PFSK-1 (cell line): ENCODE measurements at regions not wholly inside any gene's neighbourhood (a gene's known extent, or its start where the extent isn't known, plus 50 kb on each side); places are given as distances from the start of the nearest gene placed in this dataset.

Experiments used
- FOXP2 ChIP-seq: optimal IDR thresholded peaks from 2 replicates; pipeline ENCODE3; 2011; ENCODE audit warnings: borderline replicate concordance, control low read depth, inconsistent platforms; ENCODE audit not compliant: insufficient read depth; ENCODE audit errors: extremely low read length, extremely low read depth
- POLR2AphosphoS5 ChIP-seq: IDR thresholded peaks from 2 replicates; pipeline ENCODE4 v1.6.1; 2012; ENCODE audit warnings: low read depth, mild to moderate bottlenecking, control low read depth, low read length, moderate library complexity
- SIN3A ChIP-seq: IDR thresholded peaks from 2 replicates; pipeline ENCODE4 v1.6.1; 2012; ENCODE audit warnings: mild to moderate bottlenecking, low read length, moderate library complexity, borderline replicate concordance; ENCODE audit not compliant: insufficient read depth
- TAF1 ChIP-seq: IDR thresholded peaks from 2 replicates; pipeline ENCODE4 v1.6.1; 2012; ENCODE audit warnings: low read length, control low read depth, borderline replicate concordance; ENCODE audit not compliant: insufficient read depth
- TF ChIP-seq, protein P1 (sequence below), 2 experiments: IDR thresholded peaks; 2 replicates each; pipeline versions ENCODE4 v1.6.1 to v1.8.0; 2011 to 2012; ENCODE audit warnings: low read depth in 2 of 2, low read length in 2 of 2, control low read depth in 1 of 2, inconsistent platforms in 1 of 2, mild to moderate bottlenecking in 1 of 2, moderate library complexity in 1 of 2; ENCODE audit not compliant: insufficient read depth in 1 of 2

DNA sequence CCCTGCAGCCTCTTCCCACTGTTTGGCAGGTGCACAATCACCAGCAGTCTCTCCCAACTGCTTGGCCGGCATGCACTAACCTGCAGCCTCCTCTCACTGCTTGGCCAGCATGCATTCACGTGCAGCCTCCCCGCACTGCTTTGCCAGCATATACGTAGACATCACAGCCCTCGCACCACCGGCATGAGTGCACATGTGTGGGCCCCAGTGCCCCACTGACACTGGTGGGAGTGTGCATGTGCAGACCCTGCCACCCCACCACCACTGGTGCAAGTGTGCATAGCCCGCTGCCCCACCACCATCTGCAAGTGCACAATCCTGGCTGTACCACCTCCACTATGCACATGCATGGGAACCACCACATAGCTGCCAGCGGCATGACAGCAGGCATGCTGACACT is 127.5 kb upstream of the SOX9 start:
- TF ChIP-seq POLR2AphosphoS5 (no peak), TAF1 (no peak), FOXP2 (no peak), SIN3A (no peak)
- TF ChIP-seq, protein P1, sequence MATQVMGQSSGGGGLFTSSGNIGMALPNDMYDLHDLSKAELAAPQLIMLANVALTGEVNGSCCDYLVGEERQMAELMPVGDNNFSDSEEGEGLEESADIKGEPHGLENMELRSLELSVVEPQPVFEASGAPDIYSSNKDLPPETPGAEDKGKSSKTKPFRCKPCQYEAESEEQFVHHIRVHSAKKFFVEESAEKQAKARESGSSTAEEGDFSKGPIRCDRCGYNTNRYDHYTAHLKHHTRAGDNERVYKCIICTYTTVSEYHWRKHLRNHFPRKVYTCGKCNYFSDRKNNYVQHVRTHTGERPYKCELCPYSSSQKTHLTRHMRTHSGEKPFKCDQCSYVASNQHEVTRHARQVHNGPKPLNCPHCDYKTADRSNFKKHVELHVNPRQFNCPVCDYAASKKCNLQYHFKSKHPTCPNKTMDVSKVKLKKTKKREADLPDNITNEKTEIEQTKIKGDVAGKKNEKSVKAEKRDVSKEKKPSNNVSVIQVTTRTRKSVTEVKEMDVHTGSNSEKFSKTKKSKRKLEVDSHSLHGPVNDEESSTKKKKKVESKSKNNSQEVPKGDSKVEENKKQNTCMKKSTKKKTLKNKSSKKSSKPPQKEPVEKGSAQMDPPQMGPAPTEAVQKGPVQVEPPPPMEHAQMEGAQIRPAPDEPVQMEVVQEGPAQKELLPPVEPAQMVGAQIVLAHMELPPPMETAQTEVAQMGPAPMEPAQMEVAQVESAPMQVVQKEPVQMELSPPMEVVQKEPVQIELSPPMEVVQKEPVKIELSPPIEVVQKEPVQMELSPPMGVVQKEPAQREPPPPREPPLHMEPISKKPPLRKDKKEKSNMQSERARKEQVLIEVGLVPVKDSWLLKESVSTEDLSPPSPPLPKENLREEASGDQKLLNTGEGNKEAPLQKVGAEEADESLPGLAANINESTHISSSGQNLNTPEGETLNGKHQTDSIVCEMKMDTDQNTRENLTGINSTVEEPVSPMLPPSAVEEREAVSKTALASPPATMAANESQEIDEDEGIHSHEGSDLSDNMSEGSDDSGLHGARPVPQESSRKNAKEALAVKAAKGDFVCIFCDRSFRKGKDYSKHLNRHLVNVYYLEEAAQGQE (IDR thresholded peaks at IDR 0.05; ENCODE audit: insufficient read depth in 1 of 2, low read depth in 2 of 2, low read length in 2 of 2) = no peak

DNA sequence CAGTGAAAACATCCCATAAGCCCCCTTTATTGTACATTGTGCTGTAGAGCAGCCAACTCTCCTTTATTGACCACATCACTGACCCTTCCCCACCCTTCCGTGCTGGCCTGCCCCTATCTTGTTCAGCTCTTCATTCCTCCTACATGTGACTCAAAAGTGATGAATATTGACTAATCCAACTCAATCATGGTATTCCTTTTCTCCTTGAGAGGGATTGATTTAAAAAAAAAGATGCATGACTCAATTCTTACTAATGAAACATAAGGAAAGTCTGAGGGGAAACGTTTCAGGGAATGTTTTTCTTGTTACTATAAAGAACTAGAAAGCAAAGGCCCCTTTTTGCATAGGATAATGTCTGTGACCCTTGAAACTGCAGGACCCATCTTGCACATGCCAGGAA is 125.2 kb upstream of the SOX9 start:
- TF ChIP-seq POLR2AphosphoS5 (no peak), SIN3A (no peak), TAF1 (no peak), FOXP2 (no peak)
- TF ChIP-seq, protein P1 (IDR thresholded peaks at IDR 0.05; ENCODE audit: insufficient read depth in 1 of 2, low read depth in 2 of 2, low read length in 2 of 2) = no peak

DNA sequence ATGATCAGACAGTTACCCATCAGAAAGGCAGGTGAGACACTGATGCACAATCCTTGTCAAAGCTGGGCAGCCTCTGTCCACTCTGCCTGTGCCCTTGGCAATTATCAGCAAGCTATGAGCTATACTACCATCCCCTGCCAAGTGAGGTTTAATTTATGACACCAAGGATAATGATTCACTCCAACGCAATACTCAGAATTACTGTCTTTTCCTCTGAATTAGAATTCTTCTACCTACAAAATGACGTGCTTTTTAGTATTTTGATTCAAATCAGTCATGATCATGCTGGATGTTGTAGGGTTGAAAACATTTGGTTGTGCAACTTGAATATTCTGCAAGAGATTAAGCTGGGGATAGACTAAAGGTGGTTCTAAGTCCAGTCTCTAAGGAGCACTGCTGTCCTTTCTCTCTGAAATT is 116.8 kb upstream of the SOX9 start:
- TF ChIP-seq POLR2AphosphoS5 = no peak
- TF ChIP-seq SIN3A = no peak
- TF ChIP-seq FOXP2 = no peak
- TF ChIP-seq, protein P1 (IDR thresholded peaks at IDR 0.05; ENCODE audit: insufficient read depth in 1 of 2, low read depth in 2 of 2, low read length in 2 of 2) = no peak
- TF ChIP-seq TAF1 = no peak

DNA sequence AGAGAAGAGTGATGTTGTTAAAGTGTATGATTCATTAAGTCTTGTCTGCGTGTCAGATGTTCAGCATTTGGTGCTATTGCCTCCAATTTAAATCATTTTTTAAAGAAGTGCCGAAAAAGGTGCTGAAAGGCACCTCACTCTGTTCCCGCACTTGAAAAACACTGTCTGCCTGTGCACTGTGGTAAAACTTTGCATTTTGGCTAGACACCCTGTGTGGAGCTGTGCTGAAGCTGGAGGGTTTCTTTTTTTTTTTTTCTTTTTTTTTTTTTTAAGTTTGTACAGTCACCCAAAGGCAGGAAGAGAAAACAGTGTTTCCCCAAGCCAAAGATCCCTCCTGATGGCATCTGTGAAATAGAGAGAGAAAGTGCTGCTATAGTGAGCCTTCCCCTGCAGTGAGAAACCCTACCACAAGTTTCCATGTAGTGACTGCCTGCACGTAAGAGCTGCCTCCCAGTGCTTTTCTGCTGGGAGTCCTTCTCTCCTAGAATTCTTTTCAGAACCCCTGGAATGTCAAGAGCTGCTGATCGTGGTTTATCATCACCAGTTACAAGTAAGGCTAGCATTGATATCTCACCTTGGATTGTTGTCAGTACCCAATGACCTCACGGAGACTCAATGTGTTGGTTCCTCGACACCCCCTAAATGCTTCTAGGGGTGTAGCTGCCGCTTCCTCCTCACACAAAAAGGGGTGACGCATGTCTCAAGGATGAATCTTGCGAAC is 116.0 kb upstream of the SOX9 start:
- no peak for TF ChIP-seq FOXP2
- no peak for TF ChIP-seq TAF1
- no peak for TF ChIP-seq SIN3A
- TF ChIP-seq, protein P1 (IDR thresholded peaks at IDR 0.05; ENCODE audit: insufficient read depth in 1 of 2, low read depth in 2 of 2, low read length in 2 of 2) = no peak
- TF ChIP-seq POLR2AphosphoS5 = no peak
